HEK293T (cell line): ENCODE measurements at regions not wholly inside any gene's neighbourhood (a gene's known extent, or its start where the extent isn't known, plus 50 kb on each side); places are given as distances from the start of the nearest gene placed in this dataset.

Source experiments
- BHLHE40 ChIP-seq: fragments of 450-650 bp; IDR thresholded peaks from 2 replicates; pipeline ENCODE4 v1.6.1; 2016; ENCODE audit warnings: mild to moderate bottlenecking, moderate library complexity, borderline replicate concordance
- FOXA1 ChIP-seq: fragments of 450-650 bp; IDR thresholded peaks from 2 replicates; pipeline ENCODE4 v1.6.1; 2016; ENCODE audit warnings: mild to moderate bottlenecking
- FOXM1 ChIP-seq: fragments of 450-650 bp; IDR thresholded peaks from 2 replicates; pipeline ENCODE4 v1.6.1; 2017; ENCODE audit warnings: mild to moderate bottlenecking, borderline replicate concordance
- HDGF ChIP-seq: fragments of 450-650 bp; IDR thresholded peaks from 2 replicates; pipeline ENCODE4 v1.6.1; 2017; ENCODE audit warnings: antibody characterized with exemption, borderline replicate concordance
- SP1 ChIP-seq: fragments of 450-650 bp; IDR thresholded peaks from 2 replicates; pipeline ENCODE4 v1.6.1; 2017
- TARDBP ChIP-seq: fragments of 450-650 bp; IDR thresholded peaks from 2 replicates; pipeline ENCODE4 v1.6.1; 2016

DNA sequence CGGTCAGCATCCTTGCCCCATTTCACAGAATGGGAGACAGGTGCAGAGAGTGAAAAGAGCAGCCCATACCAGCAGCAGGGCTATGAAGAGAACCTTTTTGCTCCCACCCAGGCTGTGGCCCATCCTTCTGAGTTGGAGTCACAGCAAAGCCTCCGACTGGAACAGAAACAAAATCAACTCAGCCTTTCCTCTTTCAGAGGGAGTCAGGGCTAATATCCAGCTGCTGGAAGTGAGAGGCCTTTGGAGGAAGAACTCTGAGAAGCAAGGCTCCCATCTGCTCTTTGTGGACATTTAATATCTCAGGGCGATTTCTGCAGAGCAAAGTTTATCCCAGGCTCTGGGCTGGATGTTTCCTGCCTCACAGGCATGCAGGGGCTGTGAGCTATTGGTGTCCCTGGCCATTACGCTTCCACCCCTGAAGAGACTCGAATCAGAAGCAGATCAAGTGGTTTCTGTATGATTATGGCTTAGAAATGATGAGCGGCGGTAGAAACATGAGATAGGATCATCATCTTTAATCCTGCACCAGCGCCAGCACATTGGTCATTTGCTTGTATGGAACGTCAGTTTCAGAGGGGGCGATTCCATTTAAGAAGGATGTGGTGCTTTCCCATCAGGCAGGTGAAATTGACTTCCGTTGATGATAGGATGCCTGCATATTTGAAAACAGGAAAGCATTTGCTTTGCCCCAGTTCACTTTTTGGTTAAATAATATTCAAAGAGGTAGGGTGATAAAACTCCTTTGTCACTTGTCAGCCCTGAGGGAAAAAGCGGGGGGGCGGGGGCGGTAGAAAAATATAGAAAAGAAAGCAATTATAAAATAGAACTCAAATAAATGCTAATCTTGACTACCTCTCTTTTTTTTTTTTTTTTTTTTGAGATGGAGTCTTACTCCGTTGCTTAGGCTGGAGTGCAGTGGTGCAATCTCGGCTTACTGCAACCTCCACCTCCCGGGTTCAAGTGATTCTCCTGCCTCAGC, 152.4 kb downstream of the LRRC30 start:
- no peak for TF ChIP-seq BHLHE40
- TF ChIP-seq FOXA1: no peak
- no peak for TF ChIP-seq HDGF
- no peak for TF ChIP-seq TARDBP
- no peak for TF ChIP-seq FOXM1
- TF ChIP-seq SP1: no peak
